IPS-20b (cell line): ENCODE measurements at regions not wholly inside any gene's neighbourhood (a gene's known extent, or its start where the extent isn't known, plus 50 kb on each side); places are given as distances from the start of the nearest gene placed in this dataset.

Experiments
- H3K27ac ChIP-seq: one replicate; pipeline ENCODE4 v1.5.1; 2013; ENCODE audit warnings: low read length
- H3K27me3 ChIP-seq: 2 replicates; pipeline ENCODE4 v1.6.1; 2013; ENCODE audit warnings: mild to moderate bottlenecking, low read length, inconsistent platforms; ENCODE audit not compliant: insufficient read depth
- H3K36me3 ChIP-seq: 2 replicates; pipeline ENCODE4 v1.6.1; 2013; ENCODE audit warnings: low read depth, mild to moderate bottlenecking, inconsistent platforms, low read length, moderate library complexity; ENCODE audit not compliant: insufficient read depth
- H3K4me1 ChIP-seq: 2 replicates; pipeline ENCODE4 v1.6.1; 2013; ENCODE audit warnings: mild to moderate bottlenecking, control low read depth, inconsistent platforms, low read length, moderate library complexity; ENCODE audit not compliant: insufficient read depth
- H3K4me3 ChIP-seq: 2 replicates; pipeline ENCODE4 v1.5.1; 2013; ENCODE audit warnings: mild to moderate bottlenecking, low read length, inconsistent platforms
- H3K9ac ChIP-seq: 2 replicates; pipeline ENCODE4 v1.6.1; 2013; ENCODE audit warnings: low read depth, mild to moderate bottlenecking, inconsistent platforms, low read length, moderate library complexity
- H3K9me3 ChIP-seq: 2 replicates; pipeline ENCODE4 v1.6.1; 2013; ENCODE audit warnings: mild to moderate bottlenecking, low read depth, low read length, inconsistent platforms; ENCODE audit not compliant: insufficient read depth

- no peaks in the 10 kb centered on the region for H3K9me3 ChIP-seq
- H3K4me1 ChIP-seq, result peaks cover 6% of the 10 kb centered on the region; the same call in 1 of the 2 replicates
- no peak overlapping the region for H3K9ac ChIP-seq
- H3K4me3 ChIP-seq, result no peak overlapping the region
- no peaks in the 10 kb centered on the region for H3K36me3 ChIP-seq
- no peak overlapping the region for H3K27ac ChIP-seq
- H3K27me3 ChIP-seq, result no peaks in the 10 kb centered on the region
Observed at GRCh38 chr6:26267083-26267589, 97.9 kb upstream of the BTN3A2 start.

DNA sequence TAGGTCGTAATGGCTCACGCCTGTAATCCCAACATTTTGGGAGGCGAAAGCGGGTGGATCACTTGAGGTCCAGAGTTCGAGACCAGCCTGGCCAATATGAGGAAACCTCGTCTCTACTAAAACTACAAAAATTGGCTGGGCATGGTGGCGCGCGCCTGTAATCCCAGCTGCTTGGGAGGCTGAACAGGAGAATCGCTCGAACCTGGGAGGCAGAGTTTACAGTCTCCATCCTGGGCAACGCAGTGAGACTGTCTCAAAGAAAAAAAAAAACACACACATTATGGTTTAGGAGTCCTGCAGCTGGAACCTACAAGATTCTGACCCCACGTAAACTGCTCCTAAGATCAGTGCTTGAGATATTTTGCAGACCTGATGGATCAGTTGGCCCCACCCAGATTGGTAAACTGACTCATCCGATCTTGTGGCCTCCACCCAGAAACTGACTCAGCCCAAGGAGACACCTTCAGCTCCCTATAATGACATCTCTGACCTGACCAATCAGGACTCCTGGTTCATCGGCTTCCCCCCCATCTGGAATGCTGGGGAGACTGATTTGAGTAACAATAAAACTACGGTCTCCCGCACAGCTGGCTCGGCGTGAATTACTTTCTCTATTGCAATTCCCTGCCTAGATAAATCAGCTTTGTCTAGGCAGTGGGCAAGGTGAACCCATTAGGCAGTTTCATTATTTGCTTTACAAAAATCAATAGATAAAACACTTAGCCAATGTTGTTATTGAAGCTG is 96.2 kb upstream of the BTN3A2 start:
- no peaks in the 10 kb centered on the region for H3K9me3 ChIP-seq
- H3K9ac ChIP-seq, result peak overlapping the region; percentile 98; the same call in 1 of the 2 replicates
- H3K27me3 ChIP-seq, result no peaks in the 10 kb centered on the region
- H3K4me1 ChIP-seq, result peaks cover 6% of the 10 kb centered on the region; the same call in 1 of the 2 replicates
- H3K4me3 ChIP-seq, result peak overlapping the region; percentile 93
- H3K27ac ChIP-seq, result no peak overlapping the region
- H3K36me3 ChIP-seq, result no peaks in the 10 kb centered on the region

DNA sequence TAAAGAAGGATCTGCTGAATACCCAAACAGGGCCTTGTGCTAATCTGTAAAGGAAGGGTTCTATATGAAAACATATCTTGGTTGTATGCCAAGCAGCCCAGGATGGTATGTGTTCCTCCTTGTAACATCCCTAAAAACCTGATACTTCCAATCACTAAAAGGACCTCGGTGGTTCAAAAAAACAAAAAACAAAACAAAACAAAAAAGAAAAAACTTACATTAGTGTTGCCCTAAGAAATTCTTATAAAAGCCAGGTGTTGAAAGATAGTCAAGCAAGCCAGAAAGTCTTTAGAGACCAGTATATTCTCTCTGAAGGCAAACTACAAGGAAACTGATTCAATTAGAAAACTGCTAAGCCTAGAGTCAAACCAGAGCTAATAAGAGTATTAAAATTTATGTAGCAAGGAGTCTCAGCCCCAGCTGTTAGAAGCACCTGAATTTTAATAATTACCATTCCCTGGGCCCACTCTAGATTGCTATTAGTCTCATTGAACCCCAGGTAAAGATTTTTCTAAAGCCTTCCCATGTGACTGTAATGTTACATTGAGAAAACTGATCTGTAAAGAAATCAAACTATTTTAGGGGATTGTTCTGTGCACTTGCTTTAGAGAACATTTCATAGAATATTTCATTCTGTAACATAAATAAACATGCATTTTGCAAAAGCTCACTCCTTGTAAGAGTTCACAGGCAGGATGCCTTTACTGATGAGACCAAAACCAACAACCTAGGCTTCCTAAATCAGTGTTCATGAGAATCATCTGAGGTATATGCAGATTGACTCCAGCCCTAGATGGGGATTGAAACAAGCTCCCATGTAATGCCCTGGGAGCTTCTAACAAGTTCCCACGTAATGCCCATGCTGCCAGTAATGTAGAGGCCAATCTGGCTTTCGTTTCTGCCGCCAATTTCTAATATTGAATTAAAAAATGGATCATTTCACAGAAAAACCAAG is 95.2 kb upstream of the BTN3A2 start:
- Histone ChIP-seq H3K27me3 (no peaks in the 10 kb centered on the region), H3K4me3 (peak overlapping the region; percentile 93), H3K4me1 (peaks cover 9% of the 10 kb centered on the region; the same call in 1 of the 2 replicates), H3K27ac (peak overlapping the region; percentile 67), H3K9ac (peak overlapping the region; percentile 98), H3K36me3 (no peaks in the 10 kb centered on the region), H3K9me3 (no peaks in the 10 kb centered on the region)

DNA sequence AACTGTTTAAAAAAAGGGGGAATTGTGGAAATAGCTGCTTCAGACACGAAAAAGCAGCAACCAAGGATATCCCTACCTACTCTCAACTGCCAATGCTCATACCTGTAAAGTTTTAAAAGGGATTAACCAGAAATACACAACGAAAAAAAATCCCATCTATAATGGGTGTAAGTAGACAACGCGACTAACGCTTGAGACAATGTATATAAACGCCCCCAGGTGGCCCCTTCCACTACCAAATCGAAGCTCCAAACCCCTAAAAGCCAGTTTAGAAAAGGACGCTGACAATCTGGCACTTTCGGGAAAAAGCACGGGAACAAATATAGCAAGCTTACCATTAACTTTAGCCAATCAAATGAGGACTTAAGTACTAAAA is 94.5 kb upstream of the BTN3A2 start:
- H3K4me1 ChIP-seq, result peaks cover 12% of the 10 kb centered on the region; the same call in 1 of the 2 replicates
- H3K27me3 ChIP-seq, result no peaks in the 10 kb centered on the region
- H3K36me3 ChIP-seq, result no peaks in the 10 kb centered on the region
- H3K9ac ChIP-seq, result peak overlapping the region; percentile 98
- peak overlapping the region; percentile 93 for H3K4me3 ChIP-seq
- no peaks in the 10 kb centered on the region for H3K9me3 ChIP-seq
- H3K27ac ChIP-seq, result peak overlapping the region; percentile 67

- Histone ChIP-seq H3K36me3 (no peaks in the 10 kb centered on the region), H3K4me1 (peaks cover 16% of the 10 kb centered on the region), H3K27ac (peak overlapping the region; percentile 96), H3K27me3 (no peaks in the 10 kb centered on the region), H3K4me3 (peak overlapping the region; percentile 93), H3K9ac (peak overlapping the region; percentile 98), H3K9me3 (no peaks in the 10 kb centered on the region)
Observed at GRCh38 chr6:26270903-26271667, 93.9 kb upstream of the BTN3A2 start.

DNA sequence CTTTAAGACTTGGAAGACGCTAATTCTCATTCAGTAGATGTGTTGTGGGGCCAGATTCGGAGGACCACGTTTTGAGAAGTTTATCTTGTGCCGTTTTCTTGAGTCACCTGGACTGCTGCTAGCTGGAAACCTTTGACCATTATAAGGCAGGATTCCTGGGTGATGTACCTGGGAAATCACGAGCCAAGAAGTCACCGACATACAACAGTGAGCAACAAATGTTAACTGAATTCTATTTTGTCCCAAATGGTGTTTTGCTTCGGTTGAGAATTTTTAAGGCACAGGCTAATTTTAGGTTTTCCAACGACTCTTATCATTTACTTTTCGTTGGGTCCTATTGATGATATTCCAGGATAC is 93.4 kb upstream of the BTN3A2 start:
- no peaks in the 10 kb centered on the region for H3K36me3 ChIP-seq
- H3K9me3 ChIP-seq, result no peaks in the 10 kb centered on the region
- H3K27ac ChIP-seq, result peak overlapping the region; percentile 96
- peak overlapping the region; percentile 93 for H3K4me3 ChIP-seq
- peak overlapping the region; percentile 98 for H3K9ac ChIP-seq
- H3K27me3 ChIP-seq, result no peaks in the 10 kb centered on the region
- H3K4me1 ChIP-seq, result peaks cover 16% of the 10 kb centered on the region

- Histone ChIP-seq H3K4me1 (peaks cover 16% of the 10 kb centered on the region), H3K27me3 (no peaks in the 10 kb centered on the region), H3K27ac (peak overlapping the region; percentile 96), H3K9me3 (no peaks in the 10 kb centered on the region), H3K36me3 (no peaks in the 10 kb centered on the region), H3K4me3 (peak overlapping the region; percentile 93), H3K9ac (peak overlapping the region; percentile 98)
Observed at GRCh38 chr6:26272171-26272637, 92.8 kb upstream of the BTN3A2 start.

DNA sequence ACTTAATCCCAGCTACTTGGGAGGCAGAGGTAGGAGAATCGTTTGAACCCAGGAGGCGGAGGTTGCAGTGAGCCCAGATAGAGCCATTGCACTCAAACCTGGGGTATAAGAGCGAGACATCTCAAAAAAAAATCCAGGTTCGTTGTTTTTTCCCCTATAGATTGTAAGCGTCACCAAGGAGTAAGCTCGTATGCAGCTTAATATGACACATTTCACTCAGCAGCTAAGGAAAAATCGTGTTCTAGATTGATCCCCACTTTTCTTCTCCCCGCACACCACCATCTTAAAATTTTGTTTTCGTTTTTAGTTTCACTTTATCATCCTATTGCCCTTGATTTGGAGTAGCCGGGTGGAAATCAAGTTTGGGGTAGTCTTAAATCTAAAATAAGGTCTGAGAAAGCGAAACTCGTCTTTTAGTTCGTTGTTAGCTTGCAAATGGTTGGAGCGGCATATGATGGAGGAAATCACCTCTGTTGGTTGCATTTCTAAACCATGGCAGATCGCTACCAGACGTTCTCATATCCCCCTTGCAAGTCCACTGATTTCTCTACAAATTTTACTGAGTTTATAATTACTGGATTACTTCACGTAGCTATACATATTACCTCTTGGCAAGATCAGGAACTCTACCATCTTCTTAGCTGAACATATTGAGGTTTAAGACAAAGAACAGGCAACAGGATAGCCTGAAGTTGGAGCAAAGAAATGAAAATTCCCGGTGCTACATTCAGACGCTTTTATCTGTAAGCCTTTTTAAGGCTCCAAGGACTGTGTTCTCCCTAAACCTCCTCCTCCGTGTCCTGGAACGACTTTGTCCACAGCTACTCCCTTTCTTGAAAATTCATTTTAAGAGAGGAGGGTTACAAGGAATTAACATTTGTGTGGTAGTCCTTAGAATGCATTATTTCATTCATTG is 91.1 kb upstream of the BTN3A2 start:
- peak overlapping the region; percentile 31 for H3K27ac ChIP-seq
- H3K9ac ChIP-seq, result peak overlapping the region; percentile 98
- H3K36me3 ChIP-seq, result no peaks in the 10 kb centered on the region
- peaks cover 16% of the 10 kb centered on the region for H3K4me1 ChIP-seq
- no peaks in the 10 kb centered on the region for H3K9me3 ChIP-seq
- peak overlapping the region; percentile 93 for H3K4me3 ChIP-seq
- H3K27me3 ChIP-seq, result no peaks in the 10 kb centered on the region

DNA sequence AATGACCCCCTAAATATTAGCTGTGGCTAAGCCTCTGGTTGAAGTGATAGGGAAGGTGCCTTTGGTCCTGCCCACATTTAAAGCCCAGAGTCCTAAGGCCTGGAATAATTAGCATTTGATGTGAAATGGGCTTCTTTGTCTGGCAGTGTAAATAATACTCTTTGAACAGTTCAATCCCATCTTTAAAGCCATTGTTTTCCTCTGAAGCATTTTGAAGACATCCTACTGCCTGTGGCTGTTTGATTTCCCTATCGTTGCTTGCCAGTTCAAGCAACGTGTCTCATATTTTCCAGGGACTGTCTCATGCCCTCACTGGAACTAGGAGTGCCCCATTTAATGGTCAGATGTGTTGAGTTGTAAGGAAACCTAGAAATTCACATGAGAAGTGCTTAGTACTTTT is 89.3 kb upstream of the BTN3A2 start:
- Histone ChIP-seq H3K27ac (no peak overlapping the region), H3K9ac (peak overlapping the region; percentile 16; the same call in 1 of the 2 replicates), H3K36me3 (no peaks in the 10 kb centered on the region), H3K4me3 (no peak overlapping the region), H3K9me3 (no peaks in the 10 kb centered on the region), H3K27me3 (no peaks in the 10 kb centered on the region), H3K4me1 (peaks cover 16% of the 10 kb centered on the region)

GRCh38 chr6:26276841-26277648 is 88.0 kb upstream of the BTN3A2 start:
- H3K9ac ChIP-seq, result no peak overlapping the region
- H3K27ac ChIP-seq, result no peak overlapping the region
- H3K9me3 ChIP-seq, result no peaks in the 10 kb centered on the region
- H3K4me1 ChIP-seq, result peaks cover 16% of the 10 kb centered on the region
- no peaks in the 10 kb centered on the region for H3K36me3 ChIP-seq
- no peaks in the 10 kb centered on the region for H3K27me3 ChIP-seq
- no peak overlapping the region for H3K4me3 ChIP-seq
